Calu3 (cell line): ENCODE measurements at regions not wholly inside any gene's neighbourhood (a gene's known extent, or its start where the extent isn't known, plus 50 kb on each side); places are given as distances from the start of the nearest gene placed in this dataset.

Experiments used
- BruUV-seq: library from RNA; stranded (reverse); fragments of 400-500 nt; replicated peaks from 2 replicates; lab custom pipeline; 2021; lab: Mats Ljungman, UMichigan
- CTCF ChIA-PET: fragments of 300-600 bp; sonication (Branson Sonifier 250); formaldehyde crosslinking; loops from one replicate; lab custom pipeline; 2022; ENCODE audit warnings: antibody characterized with exemption; lab: Charles Lee
- DNase-seq: peaks from one replicate; pipeline ENCODE4 v3.0.0; 2022
- H3K27ac Mint-ChIP-seq: one replicate; pipeline ENCODE4 v1.8.0; 2022; ENCODE audit warnings: mixed read lengths; ENCODE audit not compliant: unreplicated experiment
- H3K27me3 Mint-ChIP-seq: one replicate; pipeline ENCODE4 v1.8.0; 2022; ENCODE audit warnings: mixed read lengths; ENCODE audit not compliant: unreplicated experiment
- H3K36me3 Mint-ChIP-seq: one replicate; pipeline ENCODE4 v1.8.0; 2022; ENCODE audit warnings: mild to moderate bottlenecking, moderate library complexity, mixed read lengths; ENCODE audit not compliant: insufficient read depth, unreplicated experiment
- H3K4me1 Mint-ChIP-seq: one replicate; pipeline ENCODE4 v1.8.0; 2022; ENCODE audit warnings: mild to moderate bottlenecking, low read depth, mixed read lengths; ENCODE audit not compliant: unreplicated experiment
- H3K4me3 Mint-ChIP-seq: one replicate; pipeline ENCODE4 v1.8.0; 2022; ENCODE audit warnings: mild to moderate bottlenecking, low read depth, moderate library complexity, mixed read lengths; ENCODE audit not compliant: unreplicated experiment
- H3K9me3 Mint-ChIP-seq: one replicate; pipeline ENCODE4 v1.8.0; 2022; ENCODE audit warnings: low read depth, mixed read lengths; ENCODE audit not compliant: unreplicated experiment
- intact Hi-C: fragments of 100-400 bp; cut with micrococcal nuclease; formaldehyde crosslinking; loops from one replicate; pipeline ENCODE4 v1.10.0; 2022; ENCODE audit not compliant: unreplicated experiment
- TF ChIP-seq, protein P1 (sequence below): fragments of 200-600 bp; IDR thresholded peaks from one replicate; pipeline ENCODE4 v1.8.0; 2022; ENCODE audit warnings: antibody characterized with exemption; ENCODE audit not compliant: unreplicated experiment

- TF ChIP-seq, protein P1, sequence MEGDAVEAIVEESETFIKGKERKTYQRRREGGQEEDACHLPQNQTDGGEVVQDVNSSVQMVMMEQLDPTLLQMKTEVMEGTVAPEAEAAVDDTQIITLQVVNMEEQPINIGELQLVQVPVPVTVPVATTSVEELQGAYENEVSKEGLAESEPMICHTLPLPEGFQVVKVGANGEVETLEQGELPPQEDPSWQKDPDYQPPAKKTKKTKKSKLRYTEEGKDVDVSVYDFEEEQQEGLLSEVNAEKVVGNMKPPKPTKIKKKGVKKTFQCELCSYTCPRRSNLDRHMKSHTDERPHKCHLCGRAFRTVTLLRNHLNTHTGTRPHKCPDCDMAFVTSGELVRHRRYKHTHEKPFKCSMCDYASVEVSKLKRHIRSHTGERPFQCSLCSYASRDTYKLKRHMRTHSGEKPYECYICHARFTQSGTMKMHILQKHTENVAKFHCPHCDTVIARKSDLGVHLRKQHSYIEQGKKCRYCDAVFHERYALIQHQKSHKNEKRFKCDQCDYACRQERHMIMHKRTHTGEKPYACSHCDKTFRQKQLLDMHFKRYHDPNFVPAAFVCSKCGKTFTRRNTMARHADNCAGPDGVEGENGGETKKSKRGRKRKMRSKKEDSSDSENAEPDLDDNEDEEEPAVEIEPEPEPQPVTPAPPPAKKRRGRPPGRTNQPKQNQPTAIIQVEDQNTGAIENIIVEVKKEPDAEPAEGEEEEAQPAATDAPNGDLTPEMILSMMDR = no peak
- CTCF ChIA-PET = no interaction called here
- DNase-seq = no peak
- intact Hi-C loops = no loop called here
- H3K27me3 Mint-ChIP-seq = no peaks in the 10 kb centered on the region
- no peak overlapping the region for H3K27ac Mint-ChIP-seq
- H3K36me3 Mint-ChIP-seq = no peaks in the 10 kb centered on the region
- H3K4me3 Mint-ChIP-seq = no peak overlapping the region
- H3K9me3 Mint-ChIP-seq = peaks cover 14% of the 10 kb centered on the region
- no TSS peak for BruUV-seq
- no peaks in the 10 kb centered on the region for H3K4me1 Mint-ChIP-seq
These were observed 418.2 kb upstream of the ZNF717 start for GRCh38 chr3:76203578-76203977.

DNA sequence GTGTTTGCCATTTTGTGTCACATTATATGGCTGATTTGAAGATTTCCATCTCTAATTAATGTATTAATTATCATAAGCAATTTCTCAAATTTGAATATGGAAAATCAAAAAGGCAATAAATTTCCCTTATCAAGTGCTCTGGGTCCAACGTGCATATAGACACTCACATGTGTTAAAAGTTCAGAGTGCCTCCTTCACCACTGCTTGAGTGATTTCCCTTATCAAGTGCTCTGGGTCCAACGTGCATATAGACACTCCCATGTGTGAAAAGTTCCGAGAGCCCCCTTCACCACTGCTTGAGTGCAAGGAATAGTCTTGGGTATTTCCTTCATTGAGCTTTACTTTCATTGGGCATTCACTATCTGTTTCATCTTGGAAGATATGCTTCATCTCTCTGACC, 421.0 kb upstream of the ZNF717 start:
- Mint-ChIP-seq H3K27me3 (no peaks in the 10 kb centered on the region), H3K4me1 (no peaks in the 10 kb centered on the region), H3K9me3 (peaks cover 18% of the 10 kb centered on the region), H3K27ac (no peak overlapping the region), H3K4me3 (no peak overlapping the region), H3K36me3 (no peaks in the 10 kb centered on the region)
- CTCF ChIA-PET = no interaction called here
- BruUV-seq = no TSS peak
- DNase-seq = no peak
- TF ChIP-seq, protein P1 = no peak
- intact Hi-C loops = no loop called here

DNA sequence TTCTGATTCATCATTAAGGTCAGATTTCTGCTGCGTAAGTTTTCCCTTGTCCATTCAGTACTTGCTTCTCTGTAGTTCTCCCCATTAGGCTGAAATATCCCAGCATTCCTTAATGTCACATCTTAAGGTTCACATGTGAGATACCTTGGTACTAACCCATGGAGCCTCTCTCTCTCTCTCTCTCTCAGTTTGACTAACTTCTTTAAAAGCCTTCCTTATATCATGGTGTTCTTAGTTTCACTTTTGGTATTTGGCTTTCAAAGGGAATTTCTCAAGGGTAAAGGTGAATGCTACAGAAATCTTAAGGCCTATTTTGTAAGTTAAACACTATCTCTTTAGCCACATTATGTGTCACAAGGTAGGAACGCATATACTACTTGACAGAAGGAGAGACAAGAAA, 427.3 kb upstream of the ZNF717 start:
- Mint-ChIP-seq H3K4me1 (no peaks in the 10 kb centered on the region), H3K27me3 (no peaks in the 10 kb centered on the region), H3K36me3 (no peaks in the 10 kb centered on the region), H3K27ac (no peak overlapping the region), H3K9me3 (peaks cover 17% of the 10 kb centered on the region), H3K4me3 (no peak overlapping the region)
- intact Hi-C loops = no loop called here
- DNase-seq = no peak
- TF ChIP-seq, protein P1 = no peak
- BruUV-seq = no TSS peak
- CTCF ChIA-PET = no interaction called here

DNA sequence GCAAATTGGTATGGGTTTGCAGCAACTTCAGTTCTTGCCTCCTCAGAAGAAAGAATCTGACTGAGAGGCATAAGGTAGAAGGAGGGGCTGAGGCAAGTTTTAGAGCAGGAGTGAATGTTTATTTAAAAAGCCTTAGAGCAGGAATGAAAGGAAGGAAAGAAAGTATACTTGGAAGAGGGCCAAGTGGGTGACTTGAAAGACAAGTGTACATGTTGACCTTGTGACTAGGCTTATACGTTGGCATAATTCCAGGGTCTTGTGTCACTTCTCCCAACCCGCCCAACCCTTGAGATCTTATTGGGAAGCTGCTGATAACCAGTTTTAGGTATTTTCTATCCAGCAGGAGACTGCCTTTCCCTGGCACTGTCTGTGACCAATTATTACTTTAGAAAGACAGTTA, 436.9 kb upstream of the ZNF717 start:
- TF ChIP-seq, protein P1 = no peak
- DNase-seq = no peak
- Mint-ChIP-seq H3K4me1 (no peaks in the 10 kb centered on the region), H3K27me3 (no peaks in the 10 kb centered on the region), H3K27ac (no peak overlapping the region), H3K36me3 (no peaks in the 10 kb centered on the region), H3K4me3 (no peak overlapping the region), H3K9me3 (peaks cover 8% of the 10 kb centered on the region)
- CTCF ChIA-PET = no interaction called here
- intact Hi-C loops = no loop called here
- no TSS peak for BruUV-seq
